NCI-H187 treated with DMSO at 0.1 percent for 48 hours (cell line): ENCODE measurements at regions not wholly inside any gene's neighbourhood (a gene's known extent, or its start where the extent isn't known, plus 50 kb on each side); places are given as distances from the start of the nearest gene placed in this dataset.

Source experiments
- DNase-seq: peaks from one replicate; lab custom pipeline; 2025; lab: John Stamatoyannopoulos, UW

DNA sequence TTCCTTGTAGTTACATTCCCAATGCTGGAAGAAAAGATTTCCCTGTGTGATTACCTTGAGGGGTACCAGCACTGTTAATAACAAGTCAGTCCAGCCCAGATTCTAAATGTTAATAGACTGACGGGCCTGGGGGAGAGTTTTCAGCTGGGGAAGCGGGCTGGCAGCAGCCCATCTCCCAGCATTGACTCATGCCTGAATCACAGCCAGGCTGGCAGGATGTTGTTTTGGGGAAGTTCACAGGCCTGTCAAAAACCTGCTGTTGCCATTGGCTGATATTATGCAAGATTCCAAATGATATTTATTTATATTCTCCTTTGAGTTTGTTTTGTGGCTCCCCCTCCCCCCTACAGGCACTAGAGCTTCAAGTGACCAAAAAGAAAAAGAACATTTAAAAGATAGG is 213.9 kb upstream of the CNR1 start:
- no peak for DNase-seq

DNA sequence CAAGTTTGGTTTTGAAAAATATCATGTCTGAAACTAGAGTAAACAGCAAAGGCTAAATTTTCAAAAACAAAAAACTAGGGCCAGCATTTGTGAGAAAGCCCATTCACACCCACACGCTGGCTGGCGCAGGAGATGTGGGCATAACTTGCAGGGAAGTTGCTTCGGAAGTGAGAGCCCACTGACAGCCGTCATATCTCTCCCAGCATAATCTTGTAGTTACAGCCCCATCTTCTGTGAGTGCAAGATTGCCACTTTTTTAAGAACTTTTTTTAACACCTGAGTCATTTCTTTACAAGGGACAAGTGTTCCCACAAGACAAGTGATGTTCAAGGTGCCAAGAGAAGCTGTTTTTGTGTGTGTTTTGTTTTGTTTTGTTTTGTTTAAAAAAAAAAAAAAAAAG is 212.5 kb upstream of the CNR1 start:
- no peak for DNase-seq

DNA sequence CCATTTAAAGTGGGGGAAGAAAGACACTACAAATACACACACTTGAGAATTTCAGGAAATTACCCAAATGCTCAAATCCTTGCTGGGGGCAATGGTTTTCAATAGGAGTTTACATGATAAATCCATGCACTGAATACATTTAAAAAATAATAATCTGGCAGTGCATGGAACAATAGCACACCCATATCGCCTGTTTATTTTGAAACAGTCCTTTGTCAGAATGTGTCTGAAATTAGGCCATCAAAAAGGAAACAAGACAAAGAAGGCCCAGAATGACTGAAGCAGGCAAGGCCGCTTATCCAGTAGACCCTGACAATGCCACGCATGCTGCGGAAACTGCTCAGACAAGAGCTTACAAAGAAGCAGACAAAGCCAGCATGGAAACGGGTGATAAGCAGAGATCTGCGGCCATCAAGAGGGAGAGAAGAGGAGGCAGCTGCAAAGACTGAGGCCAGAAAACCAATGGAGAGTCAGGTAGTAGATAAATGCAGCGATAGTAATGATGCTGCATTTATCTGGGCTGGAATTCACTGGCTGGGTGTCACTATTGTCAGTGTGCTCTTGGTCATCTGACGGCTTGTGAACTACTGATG is 211.9 kb upstream of the CNR1 start:
- no peak for DNase-seq

DNA sequence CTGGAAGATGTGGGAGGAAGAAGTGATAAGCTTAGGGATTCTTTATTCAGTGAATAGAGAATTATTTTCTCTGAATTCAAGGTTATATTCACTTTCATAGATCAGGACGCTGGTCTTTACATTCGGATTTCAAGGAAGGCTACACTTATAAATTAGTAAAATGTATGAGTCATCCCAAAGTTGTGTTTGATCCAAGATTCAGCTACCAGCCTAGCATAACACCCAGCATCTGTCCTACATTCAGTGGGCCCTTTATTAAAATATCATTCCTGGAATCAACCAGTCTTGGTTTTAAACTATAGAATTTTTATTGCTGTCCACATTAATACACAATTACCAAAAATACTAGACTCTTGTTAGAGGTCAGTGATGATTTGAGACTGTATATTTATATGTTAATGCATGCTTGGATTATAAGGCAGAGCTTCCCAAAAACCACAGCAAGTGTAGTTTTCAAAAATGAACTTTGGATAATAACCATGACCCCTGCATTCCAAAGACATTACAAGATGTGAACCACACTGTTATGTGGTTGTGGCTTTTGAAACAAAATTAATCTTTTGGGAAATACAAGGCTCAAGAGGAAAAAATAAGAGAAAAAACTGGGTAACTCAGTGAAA is 210.7 kb upstream of the CNR1 start:
- no peak for DNase-seq

DNA sequence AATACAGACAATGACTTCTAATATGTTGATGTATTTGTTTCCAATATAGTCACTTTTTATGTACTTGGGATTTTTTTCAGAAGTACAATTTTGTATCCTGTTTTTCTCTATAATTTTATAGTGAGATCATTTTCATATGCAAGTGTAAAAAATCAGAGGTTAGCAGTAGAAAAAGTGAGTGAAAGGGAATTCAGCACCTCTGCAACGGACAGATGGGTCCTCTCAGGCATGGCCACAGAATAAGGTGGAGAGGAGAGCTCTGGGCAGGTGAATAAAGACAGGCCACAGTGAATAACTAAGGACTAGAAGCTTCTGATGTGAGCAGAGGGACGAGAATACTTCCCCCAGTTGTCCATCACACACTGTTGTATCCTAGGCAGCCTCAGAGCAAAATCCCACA is 210.1 kb upstream of the CNR1 start:
- DNase-seq = no peak

DNA sequence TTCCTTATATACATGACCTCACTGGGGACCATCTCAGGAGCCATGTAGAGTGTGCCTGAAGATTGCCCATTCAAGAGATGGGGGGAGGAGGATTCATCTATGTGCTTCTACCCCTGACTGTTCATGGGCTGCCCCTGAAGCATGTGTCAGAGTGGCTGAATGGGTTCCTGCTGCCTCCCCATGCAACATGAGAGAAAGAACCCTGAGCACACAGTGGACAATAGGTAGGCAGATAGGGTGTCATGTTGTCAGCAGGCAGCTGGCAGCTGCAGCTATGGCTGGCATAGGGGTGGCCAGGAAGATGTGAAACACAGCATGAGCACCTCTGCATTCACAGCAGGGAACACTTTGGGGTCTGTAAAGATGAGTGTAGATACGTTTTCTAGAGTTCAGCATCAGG is 208.4 kb upstream of the CNR1 start:
- peak; percentile 20 for DNase-seq

DNA sequence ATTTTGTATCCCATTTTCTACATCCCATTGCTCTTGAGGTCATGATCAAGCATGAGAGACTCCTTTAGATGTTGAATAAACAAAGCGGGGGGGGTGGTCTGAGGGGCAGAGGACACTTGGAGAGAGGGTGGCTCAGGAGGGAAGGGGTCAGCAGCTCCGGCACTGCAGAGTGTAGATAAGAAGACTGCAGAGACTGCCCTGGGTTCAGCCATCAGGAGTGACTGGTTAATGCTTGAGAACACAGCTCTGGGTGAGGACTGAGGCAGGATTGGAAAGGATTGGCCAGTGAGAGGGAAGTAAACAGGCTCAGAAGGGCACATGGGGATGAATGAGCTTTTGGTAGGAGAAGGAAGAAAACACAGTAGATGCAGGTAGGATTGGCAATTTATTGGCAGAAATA is 205.3 kb upstream of the CNR1 start:
- DNase-seq = no peak

DNA sequence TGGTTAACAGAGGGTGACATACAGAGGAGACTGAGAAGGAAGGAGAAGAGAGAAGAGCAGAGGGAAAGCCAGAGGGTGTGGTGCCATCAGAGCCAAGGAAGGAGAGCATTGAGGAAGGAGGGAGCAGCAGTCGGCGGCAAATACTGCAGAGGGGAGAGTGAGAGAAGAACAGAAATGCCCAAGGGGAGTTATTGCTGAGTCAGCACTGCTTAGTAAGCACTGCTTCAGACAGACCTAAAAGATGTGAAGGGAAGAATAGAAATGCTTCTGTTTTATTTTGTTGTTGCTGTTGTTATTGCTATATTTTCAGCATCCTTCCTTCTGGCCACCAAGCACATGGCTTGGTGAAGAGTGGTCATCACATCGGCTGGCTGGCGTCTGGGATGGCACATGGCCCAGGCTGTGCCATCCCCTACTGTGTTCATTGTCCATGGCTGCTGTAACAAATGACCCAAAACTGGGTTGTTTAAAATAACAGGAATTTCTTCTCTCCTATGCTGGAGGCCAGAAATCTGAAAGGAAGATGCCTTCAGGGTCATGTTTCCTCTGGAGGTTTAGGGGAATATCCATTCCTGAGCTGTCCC is 204.1 kb upstream of the CNR1 start:
- DNase-seq = no peak

DNA sequence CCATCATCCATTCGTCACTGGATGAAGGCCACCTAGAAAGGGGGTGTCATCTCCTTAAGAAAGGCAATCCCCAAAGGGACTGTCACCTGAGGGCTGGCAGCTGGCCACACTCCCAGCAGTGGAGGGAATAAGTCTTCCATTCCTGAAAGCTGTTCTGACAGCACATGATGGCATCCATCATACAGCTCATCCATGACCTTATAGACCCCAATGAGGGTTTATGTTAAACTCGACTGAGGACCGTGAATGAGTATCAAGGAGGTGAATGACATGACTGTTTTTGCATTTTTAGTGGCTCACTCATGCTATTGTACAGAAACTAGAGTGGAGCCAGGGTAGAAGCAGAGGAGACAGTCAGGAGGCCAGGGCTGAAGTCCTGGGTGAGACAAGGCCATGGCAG is 203.1 kb upstream of the CNR1 start:
- no peak for DNase-seq

DNA sequence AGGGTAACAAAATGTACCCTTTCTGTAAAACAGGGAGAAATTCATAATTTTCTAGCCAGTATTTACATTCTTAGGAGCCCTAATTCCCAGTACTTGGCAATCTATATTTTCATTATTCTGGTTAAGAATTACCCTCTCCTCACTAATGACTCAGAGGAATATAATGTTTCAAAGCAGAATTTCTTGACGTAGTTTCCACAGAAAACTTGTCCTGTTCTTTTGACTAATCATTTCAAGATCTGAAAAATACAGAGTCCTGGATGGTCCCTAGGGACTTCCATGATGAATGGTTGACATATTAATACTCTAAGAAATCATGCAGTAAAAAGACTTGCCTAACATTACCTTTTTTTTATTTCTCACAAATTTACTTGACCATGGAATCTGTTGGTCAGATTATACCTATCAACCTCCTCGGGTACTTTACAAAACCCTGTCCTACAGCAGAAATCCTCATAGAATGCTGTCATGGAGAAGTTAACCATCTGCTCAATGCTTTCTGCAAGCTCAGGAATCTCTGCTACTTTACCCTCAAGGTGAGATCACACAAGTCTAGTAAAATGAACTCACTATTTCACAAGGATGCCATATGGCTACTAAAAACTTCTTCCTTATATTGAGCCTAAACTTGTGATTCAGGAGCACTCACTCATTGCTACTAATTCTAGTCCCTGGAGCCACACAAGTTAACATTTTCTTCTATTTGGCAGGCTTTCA is 202.1 kb upstream of the CNR1 start:
- DNase-seq = no peak

DNA sequence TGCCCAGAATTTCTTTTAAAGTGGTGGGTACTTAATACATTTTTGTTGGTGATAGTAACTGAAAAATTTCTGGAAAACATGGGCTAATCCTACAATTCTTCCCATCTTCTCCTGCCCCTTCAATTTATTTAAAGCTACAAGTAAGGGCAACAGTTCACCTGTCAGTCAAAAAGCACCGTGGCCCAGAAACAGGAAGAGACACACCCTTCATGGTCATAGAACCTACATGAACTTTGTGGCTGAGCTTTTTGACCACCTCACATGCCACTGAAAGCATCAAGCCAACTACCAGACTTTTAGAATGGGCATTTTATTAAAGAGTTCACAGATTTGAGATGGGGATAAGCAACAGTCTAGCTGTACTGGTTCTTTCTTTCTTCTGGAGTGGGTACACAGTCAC is 201.1 kb upstream of the CNR1 start:
- no peak for DNase-seq

DNA sequence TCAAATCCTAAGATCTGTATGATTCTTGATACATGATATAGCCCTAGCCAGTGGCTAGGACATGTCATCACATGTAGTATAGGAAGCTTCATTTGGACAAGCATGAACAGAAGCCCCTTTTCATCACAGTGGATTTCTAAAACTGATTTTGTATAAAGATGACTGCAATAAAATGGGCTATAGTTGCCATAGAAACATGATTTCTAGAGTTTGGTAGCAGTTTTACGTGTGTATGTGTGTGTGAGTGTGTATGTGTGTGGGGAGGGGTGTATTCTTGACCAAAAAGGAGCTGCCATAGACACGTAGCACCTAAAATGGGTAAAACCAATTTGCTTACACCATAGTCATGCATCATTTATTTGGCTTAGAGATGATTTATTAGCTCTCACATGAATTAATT is 200.5 kb upstream of the CNR1 start:
- DNase-seq = no peak

DNA sequence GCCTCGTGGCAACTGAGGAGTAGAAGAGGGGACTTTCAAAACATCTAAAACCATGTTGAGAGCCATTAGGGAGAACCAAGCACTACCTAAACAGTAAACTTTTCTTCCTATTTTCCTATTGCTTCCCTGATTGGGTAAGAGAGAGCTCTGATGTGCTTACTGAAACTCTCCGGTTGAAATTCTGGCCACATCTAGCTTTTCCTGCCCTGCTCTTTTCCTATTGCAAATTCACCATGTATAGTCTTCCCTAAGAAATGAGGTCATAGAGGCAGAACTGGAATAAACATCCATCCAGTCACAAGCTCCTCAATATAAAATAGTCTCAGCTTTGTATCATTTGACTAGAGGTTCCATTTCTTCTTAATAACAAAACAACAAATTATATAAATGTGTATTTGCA is 199.5 kb upstream of the CNR1 start:
- no peak for DNase-seq

DNA sequence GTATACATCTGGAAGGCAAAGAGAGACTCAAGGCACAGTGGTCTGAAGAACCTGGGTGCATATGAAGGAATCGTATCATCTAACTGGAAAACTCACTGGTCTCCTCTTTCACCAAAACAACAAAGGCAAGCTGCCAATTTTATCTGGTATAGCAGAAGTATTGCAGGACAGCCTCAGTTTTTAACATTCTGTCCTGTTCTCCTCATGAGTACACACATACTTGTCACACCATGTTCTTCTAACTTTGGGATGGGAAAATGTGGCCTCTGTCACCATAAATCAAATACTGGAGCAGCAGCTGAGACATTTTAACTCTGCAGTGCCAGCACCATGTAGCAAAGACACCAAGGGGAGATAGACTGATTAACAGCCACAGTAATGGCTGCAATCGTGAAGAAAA is 199.1 kb upstream of the CNR1 start:
- DNase-seq = no peak

DNA sequence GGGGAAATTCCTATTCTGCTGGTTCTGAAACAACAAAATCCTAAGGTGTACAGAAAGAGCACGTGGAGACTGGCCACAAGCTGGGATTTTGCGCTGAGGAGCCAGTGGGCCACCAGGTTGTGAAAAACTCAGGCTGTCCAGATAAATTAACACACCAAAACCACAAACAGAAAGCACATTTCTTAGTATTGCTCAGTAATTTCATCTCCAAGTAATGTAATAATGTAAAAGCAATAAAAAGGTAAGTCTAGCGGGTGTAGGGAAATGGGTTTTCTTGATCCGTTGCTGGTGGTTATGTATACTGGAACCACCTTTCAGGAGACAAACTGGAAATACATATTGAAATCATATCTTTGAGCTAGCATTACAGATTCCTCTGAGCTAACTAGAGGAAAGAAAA is 195.6 kb upstream of the CNR1 start:
- no peak for DNase-seq

DNA sequence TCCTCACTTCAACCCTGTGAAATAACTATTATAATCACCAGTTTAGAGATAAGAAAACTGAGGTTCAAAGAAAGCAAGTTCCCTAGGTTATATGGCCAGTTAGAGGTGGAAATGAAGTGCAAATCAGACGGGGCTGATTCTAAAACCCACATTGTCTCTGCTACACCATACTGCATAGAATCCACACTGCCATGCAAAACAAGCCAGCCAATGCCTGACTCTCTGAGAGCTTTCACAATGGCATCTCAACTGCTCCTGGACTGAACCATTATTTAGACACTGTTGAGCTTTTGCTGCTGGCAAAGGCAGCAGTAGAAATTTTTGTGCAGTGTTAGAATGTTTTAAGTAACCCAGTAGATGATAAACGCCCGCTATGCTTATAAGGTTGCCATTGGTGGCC is 195.2 kb upstream of the CNR1 start:
- DNase-seq = no peak

DNA sequence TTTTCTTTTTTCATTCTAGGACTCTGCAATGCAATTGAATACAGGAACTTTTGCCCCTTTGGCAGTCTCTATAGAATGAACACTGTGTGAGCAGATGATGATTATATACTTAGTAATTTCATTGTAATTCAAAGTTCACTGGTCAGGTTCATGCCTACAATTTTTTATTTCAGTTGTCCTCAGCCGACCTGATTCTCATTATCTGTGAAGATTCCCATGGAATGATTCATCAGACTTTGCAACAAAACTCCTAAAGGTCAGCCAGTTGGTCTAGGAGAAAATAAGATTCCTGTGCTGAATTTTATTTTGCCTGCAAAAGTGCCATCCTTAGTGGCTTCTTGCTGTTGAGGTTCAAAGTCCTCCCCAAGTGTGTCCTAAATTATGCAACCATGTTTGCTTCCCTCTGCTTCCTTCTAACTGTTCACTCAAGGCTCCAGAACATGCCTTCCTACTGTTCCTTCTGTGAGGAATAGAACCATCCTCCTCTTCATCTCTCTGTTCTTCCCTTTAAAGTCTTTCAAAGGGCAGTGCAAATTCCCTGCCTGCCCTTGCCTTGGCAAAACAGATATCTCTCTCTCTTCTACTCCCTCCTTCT is 194.2 kb upstream of the CNR1 start:
- DNase-seq = no peak

DNA sequence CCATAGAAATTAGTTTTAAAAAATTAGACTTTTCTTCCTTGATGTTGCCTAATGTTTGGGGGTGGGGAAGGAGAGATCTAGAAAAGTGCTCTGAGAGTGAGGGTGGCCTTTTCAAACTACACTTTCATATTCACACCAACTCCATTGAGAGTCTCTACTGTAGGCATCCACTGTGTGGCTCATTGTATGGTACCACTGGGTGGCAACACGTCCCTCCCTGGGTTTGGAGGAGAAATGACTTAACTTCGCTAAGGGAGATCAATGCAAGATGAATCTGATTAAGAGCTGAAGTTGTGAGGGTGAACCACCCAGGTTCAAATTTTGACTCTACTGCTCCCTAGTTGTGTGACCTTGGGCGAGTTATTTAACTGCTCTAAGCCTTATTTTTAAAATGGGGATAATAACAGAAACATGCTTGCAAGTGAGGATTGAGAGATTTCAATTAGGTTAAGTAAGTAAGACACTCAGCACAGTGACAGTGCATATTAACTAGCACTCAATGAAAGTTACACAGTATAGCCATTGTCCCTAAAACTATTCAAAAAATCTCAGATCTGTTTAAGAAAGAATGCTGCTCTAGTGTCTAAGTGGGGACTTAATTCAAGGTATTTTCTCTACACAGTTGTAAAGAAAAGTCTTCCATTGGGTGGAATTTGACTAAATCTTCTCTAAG is 193.5 kb upstream of the CNR1 start:
- no peak for DNase-seq

DNA sequence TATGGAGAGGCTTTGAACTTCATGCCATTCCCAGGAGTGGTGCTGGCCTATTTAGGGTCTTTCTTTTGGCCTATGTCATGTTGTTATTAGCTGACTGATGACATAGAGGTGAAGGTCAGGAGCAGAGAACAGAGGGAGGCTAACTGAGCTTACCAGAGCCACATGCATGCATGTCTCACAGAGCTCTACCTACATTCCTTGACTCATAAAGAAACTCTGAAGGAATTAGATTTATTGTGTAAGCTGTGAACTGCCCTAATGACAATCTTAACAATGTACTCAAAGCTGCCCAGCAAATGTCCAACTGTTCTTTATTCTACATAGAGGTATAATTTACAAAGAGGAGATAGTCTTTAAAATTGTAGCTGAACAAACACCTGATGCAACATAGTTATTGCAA is 192.7 kb upstream of the CNR1 start:
- no peak for DNase-seq

DNA sequence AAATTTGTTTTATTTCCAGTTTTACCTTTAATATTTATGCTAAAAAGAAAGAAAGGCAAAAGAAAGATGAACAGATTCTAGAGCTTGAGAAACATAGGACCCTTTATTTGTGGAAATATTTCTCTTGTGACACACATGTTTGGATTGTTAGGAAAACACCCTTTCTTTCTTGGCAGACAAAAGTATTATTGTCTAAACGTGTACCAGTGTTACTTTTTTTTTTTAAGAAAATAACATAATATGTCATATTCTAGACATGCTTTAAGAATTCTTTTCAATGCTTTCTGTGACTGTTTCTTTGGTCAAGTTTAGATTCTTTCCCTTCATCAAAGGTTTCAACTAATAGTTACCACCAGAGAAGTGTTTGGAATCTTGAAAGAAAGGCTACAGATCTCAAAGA is 183.4 kb upstream of the CNR1 start:
- no peak for DNase-seq

DNA sequence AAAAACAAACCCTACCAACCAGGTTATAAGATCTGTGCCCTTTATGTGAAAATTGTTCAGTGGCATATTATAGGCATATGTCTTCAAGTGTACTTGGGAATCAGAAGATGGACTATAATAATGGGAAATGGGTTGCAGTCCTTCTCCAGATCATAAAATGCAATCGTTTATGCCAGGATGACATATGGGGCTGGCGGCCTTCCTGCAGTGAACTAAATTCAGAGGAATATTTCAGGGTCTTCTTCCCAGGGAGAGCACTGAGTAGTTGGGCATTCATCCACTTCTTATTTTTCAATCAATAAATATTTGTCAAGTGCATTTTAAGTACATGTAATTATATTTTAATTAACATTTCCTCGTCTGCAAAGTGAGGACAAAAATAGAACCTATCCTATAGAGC is 176.2 kb upstream of the CNR1 start:
- no peak for DNase-seq

DNA sequence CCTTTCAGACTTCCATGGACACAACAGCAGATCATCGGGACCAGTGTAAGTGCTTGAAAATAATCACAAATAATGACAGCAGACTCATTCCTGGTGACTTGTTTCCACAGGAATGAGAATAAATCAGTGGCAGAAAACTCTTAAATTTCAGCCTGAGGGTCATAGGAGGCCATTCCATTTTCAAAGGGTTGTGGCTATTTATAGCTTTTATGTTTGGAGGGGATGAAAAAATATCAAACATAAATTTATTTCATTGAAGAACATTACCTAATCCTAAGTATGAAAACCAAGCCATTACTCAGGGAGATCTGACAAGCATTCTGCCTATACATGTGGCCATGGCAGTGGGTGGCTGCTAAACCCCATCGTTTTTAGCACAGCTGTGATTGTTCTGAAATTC is 173.6 kb upstream of the CNR1 start:
- DNase-seq = no peak

DNA sequence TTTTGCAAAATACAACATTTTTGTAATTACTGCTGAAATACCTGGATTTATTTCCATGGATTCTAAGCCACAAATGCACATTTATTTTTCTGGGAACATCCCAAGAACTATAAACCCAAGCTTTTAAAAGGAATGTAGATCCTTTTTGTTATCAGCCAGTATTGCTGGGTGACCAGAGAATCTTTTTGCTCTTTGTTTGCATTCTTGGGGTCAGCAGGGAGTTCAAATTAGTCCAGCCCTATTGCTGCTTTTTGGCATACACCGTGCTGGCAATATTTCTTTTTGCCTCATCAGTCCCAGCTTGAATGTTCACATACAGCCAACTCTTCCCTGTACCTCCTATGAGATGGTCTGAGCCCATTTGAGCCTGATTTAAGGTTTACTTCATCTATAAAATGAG is 155.2 kb upstream of the CNR1 start:
- DNase-seq = no peak
